ENCODE measurements at regions not wholly inside any gene's neighbourhood (a gene's known extent, or its start where the extent isn't known, plus 50 kb on each side); places are given as distances from the start of the nearest gene placed in this dataset.
"Not testable (repeated sequence)": the region's sequence is repeated elsewhere in the genome, so short reads cannot be mapped to it uniquely, and the experiment has no call there.

DNA sequence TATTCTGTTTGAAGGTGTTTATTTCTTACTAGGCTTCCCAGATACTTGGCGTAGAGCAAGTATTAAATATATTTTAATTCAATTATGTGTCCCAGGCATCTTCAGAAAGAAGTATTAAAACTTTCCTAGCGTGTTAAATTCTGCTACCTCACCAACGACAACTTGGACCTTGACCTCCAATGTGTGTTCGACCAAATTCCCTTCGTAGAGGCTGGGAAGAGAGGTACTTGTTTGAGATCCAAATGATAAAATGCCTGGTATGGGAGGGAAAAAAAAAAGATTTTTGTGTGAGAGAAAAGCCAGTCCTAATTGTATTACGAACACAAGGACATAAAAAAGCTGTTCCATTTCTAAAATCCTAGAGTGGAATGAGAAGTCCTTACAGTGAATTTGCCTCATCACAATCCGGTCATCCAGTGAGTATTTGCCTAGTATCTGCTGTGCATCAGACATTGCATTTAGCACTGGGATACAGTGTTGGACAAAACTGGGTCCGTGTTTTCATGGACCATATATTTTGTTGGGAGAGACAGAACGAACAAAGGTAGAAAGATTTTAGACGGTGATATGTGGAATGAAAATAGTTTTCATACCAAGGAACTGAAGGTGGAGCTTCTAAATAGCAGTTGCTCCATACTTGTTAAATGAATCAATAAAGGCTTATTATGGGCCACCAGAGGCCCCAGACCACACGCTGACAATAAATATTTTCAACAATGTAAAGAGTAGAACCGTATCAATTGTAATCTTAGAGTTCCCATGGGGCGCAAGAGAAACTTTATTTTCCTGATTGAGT is 103.1 kb downstream of the KIF4B start:
- DNase-seq (ENCODE audit: low read depth in 2 of 2) = no peak

DNA sequence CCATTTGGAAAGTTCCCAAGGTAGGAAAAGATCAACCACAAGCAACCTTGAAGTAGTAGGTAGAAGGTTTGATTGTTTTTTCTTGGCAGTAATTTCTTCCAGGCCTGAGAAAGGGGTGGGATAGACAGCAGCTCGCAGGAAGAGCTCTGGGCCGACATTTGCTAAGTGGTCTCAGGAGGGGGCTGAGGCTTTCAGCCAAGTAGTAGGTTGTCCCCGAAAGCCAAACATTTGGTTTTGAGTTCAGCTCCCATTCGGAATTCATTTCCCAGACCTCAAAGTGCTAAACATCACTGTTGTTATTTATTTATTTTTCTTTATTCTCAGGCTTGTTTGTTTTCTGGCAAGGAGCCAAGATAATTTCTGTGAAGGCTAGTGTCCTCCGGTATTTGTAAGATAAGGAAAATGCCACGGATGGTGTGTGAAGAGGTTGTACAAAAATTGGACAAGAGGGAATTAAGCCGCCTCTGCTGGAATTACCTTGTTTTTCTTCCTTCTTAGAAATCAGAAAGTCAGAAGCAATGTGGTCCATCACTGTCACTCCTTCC is 112.1 kb downstream of the KIF4B start:
- no peak for DNase-seq (ENCODE audit: low read depth in 2 of 2)

DNA sequence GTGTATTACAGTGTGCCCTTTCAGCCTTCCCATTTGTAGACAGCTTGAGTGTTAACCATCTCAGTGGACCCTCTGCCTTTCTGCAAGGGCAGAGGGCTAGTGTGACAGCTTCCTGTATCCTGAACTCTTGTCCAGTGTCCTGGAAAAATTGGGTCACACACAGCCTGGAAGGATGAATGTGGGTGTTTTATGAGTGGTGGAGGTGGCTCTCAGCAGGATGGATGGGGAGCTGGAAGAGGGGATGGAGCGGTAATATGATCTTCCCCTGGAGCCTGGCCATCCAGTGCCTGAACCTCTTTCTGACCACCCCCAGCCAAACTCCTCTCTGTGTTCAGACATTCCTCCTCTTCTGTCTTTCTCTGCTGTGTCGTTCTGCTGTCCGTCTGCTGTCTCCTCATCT is 113.0 kb downstream of the KIF4B start:
- no peak for DNase-seq (ENCODE audit: low read depth in 2 of 2)

DNA sequence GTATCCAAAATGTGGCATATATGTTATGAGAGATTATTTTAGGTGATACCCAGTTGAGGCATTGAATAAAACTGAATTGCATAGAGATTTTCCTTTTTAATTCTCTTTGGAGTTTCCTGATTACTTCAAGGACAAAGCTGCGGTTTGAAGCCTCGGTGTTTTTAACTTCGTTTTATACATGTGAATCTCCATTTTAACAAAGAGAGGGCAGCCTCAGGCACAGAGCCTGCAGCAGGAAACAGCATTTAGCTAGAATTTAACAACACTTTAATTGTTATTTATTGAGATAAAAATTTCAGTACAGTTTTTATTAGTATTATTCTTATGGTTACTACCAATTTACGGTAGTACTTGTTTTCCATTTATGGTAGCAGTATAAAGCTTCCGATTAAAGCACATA is 114.0 kb downstream of the KIF4B start:
- DNase-seq (ENCODE audit: low read depth in 2 of 2) = no peak

DNA sequence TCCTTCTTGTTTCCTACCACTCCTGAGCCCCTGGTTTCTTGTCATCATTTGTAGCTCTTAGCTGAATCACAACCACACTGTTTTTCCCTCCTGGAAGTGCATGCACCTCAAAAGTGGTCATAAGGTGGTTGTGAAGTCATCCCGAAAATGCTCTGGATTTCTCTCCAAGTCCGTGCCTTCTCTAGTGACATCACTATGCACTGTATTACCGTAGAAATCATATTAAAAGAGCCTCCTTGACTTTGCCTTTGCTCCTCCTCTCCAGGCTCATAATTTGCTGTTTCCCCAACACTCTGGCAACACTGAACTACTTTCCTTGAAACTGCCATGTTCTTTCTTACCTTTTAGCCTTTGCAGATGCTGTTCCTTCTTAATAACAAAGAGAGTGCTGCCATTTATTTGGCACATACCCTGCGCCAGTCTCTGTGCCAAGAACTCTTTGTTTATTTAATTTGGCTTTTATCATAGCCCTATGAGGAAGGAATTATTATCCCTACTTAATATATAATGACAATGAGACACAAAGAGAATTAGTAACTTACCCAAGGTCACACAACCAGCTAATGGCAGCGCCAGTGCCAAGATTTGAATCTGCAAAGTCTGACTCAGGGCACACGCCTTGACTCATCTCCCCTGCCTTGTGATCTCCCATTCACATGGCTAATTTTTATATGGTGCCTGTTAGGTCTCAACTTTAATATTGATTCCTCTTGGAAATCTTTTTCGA is 115.4 kb downstream of the KIF4B start:
- DNase-seq (ENCODE audit: low read depth in 2 of 2) = no peak

DNA sequence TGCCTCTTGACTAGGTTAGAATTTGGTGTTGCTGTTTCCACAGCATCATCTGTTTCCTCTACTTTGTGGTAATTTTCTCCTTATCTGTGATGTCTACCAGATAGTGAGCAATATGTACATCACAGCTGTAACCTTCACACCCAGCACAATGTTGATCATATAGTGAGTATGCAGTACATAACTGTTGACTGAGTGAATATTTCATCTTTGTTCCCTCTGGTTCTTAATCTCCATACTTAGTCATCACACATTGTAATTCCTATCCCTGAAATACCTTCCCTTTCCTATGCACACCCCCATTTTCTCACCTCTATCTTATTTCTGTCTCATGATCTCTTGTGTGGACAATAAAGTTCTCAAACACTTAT is 115.9 kb downstream of the KIF4B start:
- no peak for DNase-seq (ENCODE audit: low read depth in 2 of 2)

DNA sequence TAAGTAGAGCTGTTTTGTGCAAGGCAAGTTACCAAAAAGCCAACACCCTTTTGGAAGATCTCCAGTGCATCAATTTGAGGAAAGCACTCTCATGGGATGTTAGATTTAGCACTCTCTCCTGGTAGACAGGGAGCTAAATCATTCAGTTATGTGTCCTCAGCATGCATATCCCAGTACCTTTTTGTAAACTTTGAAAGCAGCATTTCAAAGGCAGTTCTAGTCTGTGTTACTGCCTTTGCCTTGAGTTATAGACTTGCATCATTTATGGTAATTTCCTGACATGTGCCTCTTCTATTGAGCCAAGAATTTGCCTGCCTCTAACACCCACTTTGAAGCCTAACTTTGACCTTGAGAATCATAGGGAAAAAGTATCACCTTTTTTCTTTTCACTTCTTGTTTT is 120.6 kb downstream of the KIF4B start:
- DNase-seq (ENCODE audit: low read depth in 2 of 2) = no peak

DNA sequence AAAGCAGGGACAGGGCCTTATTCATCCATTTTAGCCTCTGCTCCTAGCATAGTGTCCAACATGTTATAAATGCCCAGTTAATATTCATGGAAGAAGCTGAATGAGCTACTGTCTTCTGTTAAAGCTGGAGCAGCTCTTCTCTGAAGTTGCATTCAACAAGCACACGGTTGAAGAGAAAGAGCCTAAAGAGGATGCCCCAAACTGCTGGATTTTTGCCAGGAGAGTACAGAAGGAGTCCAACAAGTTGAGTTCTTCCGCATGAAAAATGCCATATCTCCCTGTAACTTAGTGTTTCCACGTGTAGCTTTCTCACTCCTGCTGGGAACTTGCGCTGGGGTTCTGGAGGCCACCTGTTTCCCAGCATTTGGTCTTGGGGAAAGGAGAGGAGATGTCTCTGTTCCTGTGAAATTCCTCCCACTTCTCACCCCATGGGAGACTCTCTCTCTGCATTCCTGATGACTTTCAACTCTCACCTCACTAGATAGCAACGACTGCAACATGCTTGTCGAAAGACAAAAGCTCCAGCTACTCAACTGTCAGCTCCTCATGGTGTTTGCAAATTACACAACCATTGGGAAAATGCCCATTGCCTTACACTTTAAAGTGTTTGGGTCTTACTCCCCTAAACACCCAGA is 122.8 kb downstream of the KIF4B start:
- DNase-seq (ENCODE audit: low read depth in 2 of 2) = no peak

DNA sequence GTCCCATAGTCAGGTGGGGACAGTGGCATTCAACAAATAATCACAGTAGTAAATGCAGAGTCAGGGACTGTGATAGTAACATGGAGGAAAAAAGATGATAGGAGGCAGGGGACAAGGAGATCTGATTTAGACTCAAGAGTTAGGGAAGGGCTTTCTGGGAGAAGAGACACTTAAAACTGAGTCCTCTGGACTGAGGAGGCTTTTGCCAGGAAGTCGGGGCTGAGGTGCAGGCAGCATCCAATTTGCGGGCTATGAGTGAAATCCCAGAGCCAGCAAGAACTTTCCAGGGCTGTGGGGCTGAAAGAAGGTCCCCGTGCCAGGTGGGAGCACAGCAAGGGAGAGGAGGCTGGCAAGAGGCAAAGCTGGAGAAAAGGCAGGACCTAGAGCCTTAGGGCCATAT is 124.1 kb downstream of the KIF4B start:
- DNase-seq (ENCODE audit: low read depth in 2 of 2) = no peak

DNA sequence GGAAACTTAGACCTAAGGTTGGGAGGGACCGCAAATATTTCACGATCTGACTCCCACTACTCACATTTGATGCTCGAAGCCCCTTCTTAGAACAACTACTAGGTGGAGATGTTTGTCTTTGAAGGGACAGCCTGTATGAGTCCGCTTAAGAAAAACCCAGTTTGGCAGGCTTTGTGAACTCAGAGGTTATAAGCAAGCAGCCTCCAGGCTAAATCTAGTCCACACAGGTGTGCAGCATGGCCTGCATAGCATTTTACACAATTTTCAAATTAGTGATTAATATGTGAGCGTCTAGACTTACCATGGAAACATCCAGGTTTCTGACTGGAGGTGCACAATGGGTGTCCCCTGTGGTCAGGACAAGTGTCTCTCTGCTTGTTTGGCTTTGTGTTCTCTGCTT is 127.1 kb downstream of the KIF4B start:
- no peak for DNase-seq (ENCODE audit: low read depth in 2 of 2)

DNA sequence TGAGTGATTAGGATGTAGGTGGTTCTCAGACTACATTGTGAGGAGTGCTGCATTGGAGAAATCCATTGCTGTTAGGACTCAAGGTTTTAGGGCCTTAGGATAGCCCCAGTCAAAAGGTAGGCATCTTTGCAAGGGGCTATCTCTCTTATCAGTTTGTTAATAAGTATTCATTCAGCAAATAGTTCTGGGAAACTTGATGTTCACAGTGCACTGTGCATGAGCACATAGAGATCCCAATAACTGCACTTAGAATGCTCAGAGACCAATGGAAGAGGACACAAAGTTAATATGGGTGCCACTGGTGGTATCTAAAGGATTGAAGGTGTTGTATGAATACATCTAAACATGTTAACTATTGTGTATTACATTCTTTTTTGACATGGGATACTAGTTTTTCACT is 131.4 kb downstream of the KIF4B start:
- no peak for DNase-seq (ENCODE audit: low read depth in 2 of 2)

DNA sequence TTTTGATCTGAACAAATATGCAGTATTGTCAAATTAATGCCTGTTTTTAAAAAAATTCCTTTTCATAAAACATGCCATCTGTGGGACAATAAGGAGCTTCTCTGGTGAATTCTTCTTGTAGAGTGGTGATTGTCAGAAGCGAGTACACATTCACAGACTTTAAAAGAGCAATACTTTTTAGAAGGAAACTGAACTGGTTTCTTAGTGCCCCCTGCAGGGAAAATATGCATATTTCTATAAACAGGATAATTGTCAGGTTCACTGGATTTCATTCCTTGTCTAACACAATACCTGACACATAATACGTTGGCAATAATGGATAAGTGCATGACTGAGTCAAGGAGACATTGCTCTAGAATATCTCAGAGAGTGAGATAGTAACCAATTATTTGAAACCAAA is 133.7 kb downstream of the KIF4B start:
- DNase-seq (ENCODE audit: low read depth in 2 of 2) = no peak

DNA sequence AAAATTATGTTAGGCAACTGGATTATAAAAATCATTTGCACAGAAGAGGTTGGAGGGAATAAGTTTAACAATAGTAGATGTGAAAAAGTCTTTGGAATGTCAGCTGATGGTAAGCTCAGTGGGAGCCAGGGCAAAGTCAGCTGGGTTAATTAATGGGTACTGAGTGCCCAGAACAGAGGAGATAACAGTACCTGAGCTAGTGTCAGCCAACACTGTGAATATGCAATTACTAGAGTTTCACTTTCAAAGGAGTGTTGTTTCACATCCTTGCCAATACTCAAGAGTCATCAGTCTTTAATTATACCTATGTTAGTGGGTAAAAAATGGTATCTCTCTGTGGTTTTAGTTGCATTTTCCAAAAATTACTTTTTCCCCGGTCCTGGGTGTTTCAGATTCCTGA is 135.1 kb downstream of the KIF4B start:
- DNase-seq (ENCODE audit: low read depth in 2 of 2) = no peak

DNA sequence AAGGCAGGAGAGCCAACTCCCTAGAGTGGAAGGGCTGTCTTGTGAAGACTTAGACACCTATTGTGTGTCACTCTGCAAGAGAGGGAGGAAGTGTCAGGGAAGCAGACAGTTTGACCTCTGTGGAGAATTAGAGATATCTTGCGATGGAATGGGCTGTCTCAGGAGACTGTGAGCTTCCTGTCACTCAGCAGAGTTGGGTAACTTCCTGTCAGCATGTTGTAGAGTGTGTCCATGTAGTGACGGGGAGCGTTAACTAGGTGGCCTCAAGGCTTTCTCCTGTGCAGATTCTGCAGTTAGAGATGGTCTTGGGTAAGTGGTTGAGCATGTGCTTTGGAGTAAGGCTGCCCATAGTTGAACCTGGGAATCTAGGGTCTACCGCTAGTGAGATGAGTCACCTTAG is 136.5 kb downstream of the KIF4B start:
- DNase-seq (ENCODE audit: low read depth in 2 of 2) = no peak

DNA sequence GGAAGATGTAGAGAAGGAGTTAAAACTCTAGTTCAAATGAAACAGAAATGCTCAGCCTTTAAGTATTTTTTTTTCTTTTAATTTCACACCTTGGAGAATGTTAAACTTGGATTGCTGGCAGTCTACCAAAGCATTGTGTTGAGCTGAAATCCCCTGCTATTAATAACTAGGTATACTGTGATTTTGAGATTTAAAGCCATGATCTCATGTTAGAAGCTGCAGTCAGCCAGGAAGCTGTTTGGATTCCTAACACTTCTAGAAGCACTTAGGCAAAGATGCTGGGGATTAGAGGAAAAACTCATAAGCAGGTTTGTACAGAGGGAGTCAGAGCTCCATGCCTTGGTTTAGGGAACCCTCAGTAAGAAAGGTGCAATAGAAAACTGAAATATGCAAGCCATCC is 141.4 kb downstream of the KIF4B start:
- no peak for DNase-seq (ENCODE audit: low read depth in 2 of 2)

DNA sequence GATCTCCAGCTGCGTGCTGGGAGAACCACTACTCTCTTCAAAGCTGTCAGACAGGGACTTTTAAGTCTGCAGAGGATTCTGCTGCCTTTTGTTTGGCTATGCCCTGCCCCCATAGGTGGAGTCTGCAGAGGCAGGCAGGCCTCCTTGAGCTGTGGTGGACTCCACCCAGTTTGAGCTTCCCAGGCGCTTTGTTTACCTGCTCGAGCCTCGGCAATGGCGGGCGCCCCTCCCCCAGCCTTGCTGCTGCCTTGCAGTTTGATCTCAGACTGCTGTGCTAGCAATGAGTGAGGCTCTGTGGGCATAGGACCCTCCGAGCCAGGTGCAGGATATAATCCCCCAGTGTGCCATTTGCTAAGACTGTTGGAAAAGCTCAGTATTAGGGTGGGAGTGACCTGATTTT is 149.5 kb downstream of the KIF4B start:
- not testable (repeated sequence) for DNase-seq (ENCODE audit: low read depth in 2 of 2)

DNA sequence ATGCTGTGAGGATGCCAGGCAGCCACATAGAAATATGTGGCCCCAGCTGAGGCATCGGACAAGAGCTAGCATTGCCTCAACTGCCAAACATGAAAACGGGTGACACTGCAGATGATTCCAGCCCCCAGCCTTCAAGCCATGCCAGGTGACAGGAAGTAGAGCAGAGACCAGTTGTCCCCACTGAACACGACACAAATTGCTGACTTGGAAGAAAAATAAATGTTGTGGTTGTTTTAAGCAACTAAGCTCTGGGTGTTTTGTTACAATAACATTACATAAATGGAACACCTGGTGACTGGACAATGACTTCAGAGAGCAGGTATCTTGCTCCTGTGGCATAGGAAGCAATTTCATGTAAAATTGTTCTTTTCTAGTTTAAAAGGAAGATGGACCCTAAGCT is 154.2 kb downstream of the KIF4B start:
- no peak for DNase-seq (ENCODE audit: low read depth in 2 of 2)

DNA sequence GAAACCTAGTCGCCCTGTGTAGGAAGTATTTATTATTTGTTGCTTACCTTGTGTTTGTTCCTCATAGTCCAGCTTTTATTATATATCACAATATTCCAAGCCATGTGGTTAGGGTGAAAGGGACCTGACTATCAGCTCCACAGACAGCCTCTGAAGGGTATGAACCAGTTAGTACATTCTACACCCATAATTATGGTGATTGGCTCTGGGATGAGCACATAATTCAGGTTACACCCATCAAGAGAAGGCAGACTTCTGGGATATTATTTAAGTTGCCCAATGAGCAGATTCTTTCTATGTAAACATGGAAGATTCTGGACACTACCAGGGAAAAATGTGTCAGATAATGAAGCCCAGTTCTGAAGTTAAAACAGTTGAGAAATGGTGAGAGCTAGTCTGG is 168.0 kb downstream of the KIF4B start:
- no peak for DNase-seq (ENCODE audit: low read depth in 2 of 2)

DNA sequence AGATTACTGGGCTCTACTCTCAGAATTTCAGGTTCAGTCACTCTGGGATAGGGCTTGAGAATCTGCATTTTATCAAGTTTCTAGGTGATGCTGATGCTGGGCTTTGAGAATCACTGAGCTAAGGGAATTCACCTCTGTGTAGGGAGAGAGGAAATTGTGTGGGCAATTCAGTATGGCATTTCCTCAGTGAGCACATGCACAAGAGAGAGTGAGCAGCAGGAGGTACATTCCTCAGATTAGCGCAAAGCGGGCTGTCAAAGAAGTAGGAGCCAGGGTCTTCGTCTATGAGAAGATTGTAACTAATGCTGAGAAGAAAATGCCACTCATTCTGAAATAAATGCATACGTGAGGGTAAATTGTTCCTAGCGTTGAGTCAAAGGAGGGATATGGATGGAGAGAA is 175.9 kb downstream of the KIF4B start:
- no peak for DNase-seq (ENCODE audit: low read depth in 2 of 2)

DNA sequence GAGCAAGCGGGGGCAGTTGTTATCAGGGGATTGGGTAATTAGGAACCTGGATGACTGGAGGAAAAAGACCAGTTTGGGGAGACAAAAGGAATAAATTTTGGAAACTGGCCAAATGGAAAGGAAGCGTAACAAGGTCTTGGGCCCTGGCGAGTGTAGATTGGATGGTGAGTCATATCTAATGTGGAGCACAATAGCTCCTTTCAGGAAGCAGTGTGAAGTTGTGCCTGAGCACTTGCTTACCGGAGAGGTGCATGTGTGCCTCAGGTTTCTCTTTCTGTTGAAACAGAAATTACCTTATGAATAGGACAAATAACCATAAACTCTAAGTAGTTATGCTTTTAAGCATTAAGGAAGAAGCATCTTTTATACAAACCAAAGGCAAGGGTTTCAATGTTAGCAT is 176.4 kb downstream of the KIF4B start:
- DNase-seq (ENCODE audit: low read depth in 2 of 2) = no peak

DNA sequence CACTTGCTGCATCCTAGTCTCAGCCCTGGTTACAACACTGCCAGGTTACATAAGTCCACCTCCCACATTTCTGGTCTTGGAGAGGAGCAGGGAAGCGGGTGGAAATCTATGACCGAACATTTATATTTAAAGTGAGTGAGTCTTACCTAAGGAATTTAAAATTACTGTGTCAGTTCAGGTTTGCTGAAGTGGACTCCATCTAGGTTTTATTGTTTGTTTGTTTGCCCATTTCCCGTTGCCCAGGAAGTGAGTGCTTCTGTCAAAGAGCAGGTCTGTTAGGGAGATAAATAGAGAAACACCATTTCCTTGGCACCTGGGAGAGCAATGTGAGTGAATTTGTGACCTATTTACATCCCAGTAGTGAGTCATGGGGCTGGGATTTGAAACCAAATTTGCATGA is 179.5 kb downstream of the KIF4B start:
- DNase-seq (ENCODE audit: low read depth in 2 of 2) = no peak

DNA sequence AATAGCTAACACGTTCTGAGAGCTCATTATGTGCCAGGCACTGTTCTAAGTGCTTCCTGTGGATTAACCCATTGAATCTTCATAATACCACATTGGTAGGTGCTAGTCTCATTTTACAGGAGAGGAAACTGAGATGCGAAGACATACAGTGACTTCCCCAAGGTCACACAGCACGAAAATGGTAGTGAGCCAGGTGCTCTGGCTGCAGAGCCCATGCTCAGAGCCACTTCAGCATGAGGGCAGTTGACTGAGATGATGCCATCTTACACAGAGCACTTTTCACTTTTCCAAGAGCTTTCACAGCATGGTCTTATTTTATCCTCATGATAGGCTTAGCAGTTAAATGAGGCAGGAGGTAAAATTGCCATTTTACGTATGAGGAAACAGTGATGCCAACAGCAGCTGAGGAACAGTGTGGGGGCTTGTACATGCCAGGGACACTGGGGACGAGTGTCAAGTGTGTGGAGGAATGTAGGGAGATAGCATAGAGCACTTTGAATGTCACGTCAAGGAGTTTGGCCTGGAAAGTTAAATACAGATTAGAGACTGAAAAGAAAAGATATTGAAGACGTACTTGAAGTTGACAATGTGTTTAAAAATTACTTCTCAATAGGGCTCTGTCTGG is 180.0 kb downstream of the KIF4B start:
- DNase-seq (ENCODE audit: low read depth in 2 of 2) = no peak
